ENCODE measurements at regions not wholly inside any gene's neighbourhood (a gene's known extent, or its start where the extent isn't known, plus 50 kb on each side); places are given as distances from the start of the nearest gene placed in this dataset.
"Not testable (repeated sequence)": the region's sequence is repeated elsewhere in the genome, so short reads cannot be mapped to it uniquely, and the experiment has no call there.

GRCh38 chr4:154983714-154984113, 202.6 kb downstream of the RBM46 start:
- DNase-seq: no peak

- no peak for DNase-seq
Measured at GRCh38 chr4:154984148-154984547, 203.1 kb downstream of the RBM46 start.

- DNase-seq: no peak
Measured at GRCh38 chr4:154984616-154985015, 203.5 kb downstream of the RBM46 start.

- peak; percentile 3 for DNase-seq
Measured at GRCh38 chr4:154985673-154986072, 204.6 kb downstream of the RBM46 start.

- no peak for DNase-seq
Measured at GRCh38 chr4:154988511-154988910, 207.4 kb downstream of the RBM46 start.

- DNase-seq: no peak
Measured at GRCh38 chr4:154989511-154989910, 208.4 kb downstream of the RBM46 start.

GRCh38 chr4:154997866-154998265, 210.6 kb upstream of the NPY2R start:
- DNase-seq: not testable (repeated sequence)

- peak; percentile 12 for DNase-seq
Measured at GRCh38 chr4:154998284-154998683, 210.2 kb upstream of the NPY2R start.

GRCh38 chr4:154998773-154999172, 209.7 kb upstream of the NPY2R start:
- no peak for DNase-seq

GRCh38 chr4:154999950-155000578, 208.4 kb upstream of the NPY2R start:
- DNase-seq: no peak

- no peak for DNase-seq
Measured at GRCh38 chr4:155001251-155001650, 207.2 kb upstream of the NPY2R start.

GRCh38 chr4:155005395-155006090, 202.9 kb upstream of the NPY2R start:
- peak; percentile 37 for DNase-seq

- DNase-seq: no peak
Measured at GRCh38 chr4:155007660-155008176, 200.7 kb upstream of the NPY2R start.

GRCh38 chr4:155008389-155008788, 200.0 kb upstream of the NPY2R start:
- DNase-seq: no peak

- DNase-seq: no peak
Measured at GRCh38 chr4:155009288-155009687, 199.1 kb upstream of the NPY2R start.

GRCh38 chr4:155010376-155010775, 198.1 kb upstream of the NPY2R start:
- DNase-seq: no peak

GRCh38 chr4:155011163-155011780, 197.2 kb upstream of the NPY2R start:
- no peak for DNase-seq

- DNase-seq: no peak
Measured at GRCh38 chr4:155012469-155012868, 196.0 kb upstream of the NPY2R start.

- no peak for DNase-seq
Measured at GRCh38 chr4:155017426-155017825, 191.0 kb upstream of the NPY2R start.

- DNase-seq: peak; percentile 12
Measured at GRCh38 chr4:155025762-155026457, 182.5 kb upstream of the NPY2R start.

GRCh38 chr4:155026715-155027114, 181.7 kb upstream of the NPY2R start:
- no peak for DNase-seq

- no peak for DNase-seq
Measured at GRCh38 chr4:155032521-155033229, 175.8 kb upstream of the NPY2R start.

All from fibroblast of skin of back (primary cell).